ENCODE measurements at regions not wholly inside any gene's neighbourhood (a gene's known extent, or its start where the extent isn't known, plus 50 kb on each side); places are given as distances from the start of the nearest gene placed in this dataset.
"Not testable (repeated sequence)": the region's sequence is repeated elsewhere in the genome, so short reads cannot be mapped to it uniquely, and the experiment has no call there.

GRCh38 chr7:57215423-57215822 is 83.2 kb upstream of the ZNF479 start:
- TF ChIP-seq CTCF (IDR thresholded peaks at IDR 0.05; ENCODE audit: low read depth, low read length) = no peak
- in situ Hi-C loops (cut with HindIII; ENCODE audit: low sequenced_read_pairs) = no loop called here
- no peak overlapping the region for H3K4me3 ChIP-seq (ENCODE audit: low read depth, low read length)
- no peak for DNase-seq (ENCODE audit: low read depth, low spot score)

GRCh38 chr7:57216340-57216739 is 84.1 kb upstream of the ZNF479 start:
- no peak for DNase-seq (ENCODE audit: low read depth, low spot score)
- H3K4me3 ChIP-seq (ENCODE audit: low read depth, low read length) = no peak overlapping the region
- TF ChIP-seq CTCF (IDR thresholded peaks at IDR 0.05; ENCODE audit: low read depth, low read length) = no peak
- in situ Hi-C loops (cut with HindIII; ENCODE audit: low sequenced_read_pairs) = no loop called here

- no peak for DNase-seq (ENCODE audit: low read depth, low spot score)
- no peak for TF ChIP-seq CTCF (IDR thresholded peaks at IDR 0.05; ENCODE audit: low read depth, low read length)
- in situ Hi-C loops (cut with HindIII; ENCODE audit: low sequenced_read_pairs) = no loop called here
- no peak overlapping the region for H3K4me3 ChIP-seq (ENCODE audit: low read depth, low read length)
Observed at GRCh38 chr7:57218196-57218716, 86.0 kb upstream of the ZNF479 start.

GRCh38 chr7:57220746-57221145 is 88.5 kb upstream of the ZNF479 start:
- no peak overlapping the region for H3K4me3 ChIP-seq (ENCODE audit: low read depth, low read length)
- no peak for TF ChIP-seq CTCF (IDR thresholded peaks at IDR 0.05; ENCODE audit: low read depth, low read length)
- no peak for DNase-seq (ENCODE audit: low read depth, low spot score)
- in situ Hi-C loops (cut with HindIII; ENCODE audit: low sequenced_read_pairs) = no loop called here

- no peak for TF ChIP-seq CTCF (IDR thresholded peaks at IDR 0.05; ENCODE audit: low read depth, low read length)
- no peak overlapping the region for H3K4me3 ChIP-seq (ENCODE audit: low read depth, low read length)
- in situ Hi-C loops (cut with HindIII; ENCODE audit: low sequenced_read_pairs) = no loop called here
- no peak for DNase-seq (ENCODE audit: low read depth, low spot score)
Observed at GRCh38 chr7:57225666-57226065, 93.4 kb upstream of the ZNF479 start.

GRCh38 chr7:57241236-57241635 is 109.0 kb upstream of the ZNF479 start:
- in situ Hi-C loops (cut with HindIII; ENCODE audit: low sequenced_read_pairs); DNase-seq (ENCODE audit: low read depth, low spot score); H3K4me3 ChIP-seq (ENCODE audit: low read depth, low read length): not testable (repeated sequence)

DNA sequence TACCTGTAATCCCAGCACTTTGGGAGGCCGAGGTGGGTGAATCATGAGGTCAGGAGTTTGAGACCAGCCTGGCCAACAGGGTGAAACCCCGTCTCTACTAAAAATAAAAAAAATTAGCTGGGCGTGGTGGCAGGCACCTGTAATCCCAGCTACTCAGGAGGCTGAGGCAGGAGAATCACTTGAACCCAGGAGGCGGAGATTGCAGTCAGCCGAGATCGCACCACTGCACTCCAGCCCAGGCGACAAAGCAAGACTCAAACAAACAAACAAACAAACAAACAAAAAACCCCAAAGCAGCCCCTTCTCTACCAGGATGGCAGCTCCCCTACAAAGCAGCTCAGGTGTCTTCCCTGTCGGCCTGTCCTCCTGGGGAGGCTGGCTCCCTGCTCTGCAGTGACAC is 111.3 kb upstream of the ZNF479 start:
- H3K4me3 ChIP-seq (ENCODE audit: low read depth, low read length); in situ Hi-C loops (cut with HindIII; ENCODE audit: low sequenced_read_pairs); DNase-seq (ENCODE audit: low read depth, low spot score): not testable (repeated sequence)

DNA sequence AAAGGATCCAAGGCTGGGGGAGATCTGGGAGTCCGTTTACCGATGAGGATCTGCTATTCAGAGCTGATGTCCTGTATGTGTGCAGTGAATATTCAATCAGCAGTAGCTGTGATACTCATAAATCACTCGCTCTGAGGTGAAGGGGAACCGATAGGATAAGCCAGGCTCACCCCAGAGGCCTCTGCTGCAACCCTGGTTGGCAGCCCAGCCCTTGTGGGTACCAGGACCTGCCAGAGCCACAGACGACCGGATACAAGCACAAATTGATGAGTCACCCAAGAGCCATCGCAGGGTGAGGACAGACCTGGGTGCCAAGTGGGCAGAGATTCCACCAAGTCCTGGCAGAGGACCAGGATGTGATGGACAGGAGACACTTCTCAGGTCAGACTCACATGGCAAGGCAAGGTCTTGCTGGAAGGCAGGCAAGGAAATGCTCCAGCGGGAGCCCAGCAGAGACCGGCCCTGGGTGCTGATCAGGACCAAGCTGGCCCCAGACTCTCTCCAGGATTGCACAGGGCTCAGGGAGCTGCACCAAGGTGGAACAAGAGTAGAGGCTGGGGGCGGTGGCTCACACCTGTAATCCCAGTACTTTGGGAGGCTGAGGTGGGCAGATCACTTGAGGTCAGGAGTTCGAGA is 112.2 kb upstream of the ZNF479 start:
- H3K4me3 ChIP-seq (ENCODE audit: low read depth, low read length); in situ Hi-C loops (cut with HindIII; ENCODE audit: low sequenced_read_pairs); DNase-seq (ENCODE audit: low read depth, low spot score): not testable (repeated sequence)

Data from astrocyte of the spinal cord (primary cell).